HG03575 (cell line): ENCODE measurements at regions not wholly inside any gene's neighbourhood (a gene's known extent, or its start where the extent isn't known, plus 50 kb on each side); places are given as distances from the start of the nearest gene placed in this dataset.
"Not testable (repeated sequence)": the region's sequence is repeated elsewhere in the genome, so short reads cannot be mapped to it uniquely, and the experiment has no call there.

ENCODE experiments used
- ATAC-seq: cut with Tn5 transposase; IDR thresholded peaks from one replicate; pipeline ENCODE4 v1.9.1; 2021; ENCODE audit not compliant: unreplicated experiment, insufficient number of reproducible peaks, low FRiP score; ENCODE audit errors: extremely low read depth

DNA sequence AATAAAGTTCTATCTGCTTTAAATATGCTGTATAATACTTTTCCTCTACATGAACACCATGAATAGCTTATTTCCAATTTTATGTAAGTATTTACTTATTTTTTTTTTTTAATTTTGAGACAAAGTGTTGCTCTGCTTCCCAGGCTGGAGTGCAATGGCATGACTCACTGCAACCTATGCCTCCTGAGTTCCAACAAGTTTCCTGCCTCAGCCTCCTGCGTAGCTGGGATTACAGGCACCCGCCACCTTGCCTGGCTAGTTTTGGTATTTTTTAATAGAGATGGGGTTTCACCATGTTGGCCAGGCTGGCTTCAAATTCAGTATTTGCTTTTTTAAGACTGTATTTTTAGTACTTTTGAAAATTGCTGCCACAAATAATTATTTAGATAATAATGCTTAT is 1365.9 kb downstream of the GRIK2 start:
- ATAC-seq = no peak

DNA sequence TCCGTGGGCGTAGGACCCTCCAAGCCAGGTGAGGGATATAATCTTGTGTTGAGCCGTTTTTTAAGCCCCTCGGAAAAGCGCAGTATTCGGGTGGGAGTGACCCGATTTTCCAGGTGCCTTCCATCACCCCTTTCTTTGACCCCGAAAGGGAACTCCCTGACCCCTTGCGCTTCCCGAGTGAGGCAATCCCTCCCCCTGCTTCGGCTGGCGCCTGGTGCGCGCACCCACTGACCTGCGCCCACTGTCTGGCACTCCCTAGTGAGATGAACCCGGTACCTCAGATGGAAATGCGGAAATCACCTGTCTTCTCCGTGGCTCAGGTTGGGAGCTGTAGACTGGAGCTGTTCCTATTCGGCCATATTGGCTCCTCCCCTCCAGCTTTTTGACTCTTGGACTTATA is 1365.0 kb downstream of the GRIK2 start:
- not testable (repeated sequence) for ATAC-seq

DNA sequence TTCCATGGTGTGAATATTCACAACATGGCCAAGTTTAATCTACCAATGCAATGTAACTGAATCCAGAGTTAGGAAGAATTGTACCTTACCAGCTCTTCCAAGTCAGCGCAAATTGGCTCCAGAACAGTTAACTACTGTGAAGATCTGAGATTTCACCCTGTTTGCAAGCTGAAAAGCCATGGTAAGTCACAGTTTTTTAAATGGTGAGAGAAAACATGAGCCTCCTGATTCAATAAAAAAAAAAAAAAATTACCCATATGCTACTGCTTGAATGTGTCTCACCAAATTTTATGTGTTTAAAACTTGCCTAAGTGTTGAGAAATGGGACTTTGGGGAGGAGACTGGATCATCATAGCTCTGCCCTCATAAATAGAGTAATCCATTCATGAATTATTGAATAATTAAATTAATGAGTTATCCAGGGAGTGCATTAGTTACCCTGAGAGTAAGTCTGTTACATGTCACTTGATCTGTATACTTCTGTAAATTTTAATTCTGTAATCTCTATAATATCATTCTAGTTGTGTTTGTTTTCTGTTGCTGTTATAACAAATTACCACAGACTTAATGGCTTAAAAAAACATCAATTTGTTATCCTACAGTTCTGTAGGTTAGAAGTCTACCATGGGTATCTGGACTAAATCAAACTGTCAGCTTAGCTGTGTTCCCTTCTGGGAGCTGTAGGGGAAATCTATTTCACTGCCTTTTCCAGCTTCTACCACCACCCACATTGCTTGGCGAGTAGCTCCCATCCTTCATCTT is 1355.9 kb downstream of the GRIK2 start:
- ATAC-seq = no peak

DNA sequence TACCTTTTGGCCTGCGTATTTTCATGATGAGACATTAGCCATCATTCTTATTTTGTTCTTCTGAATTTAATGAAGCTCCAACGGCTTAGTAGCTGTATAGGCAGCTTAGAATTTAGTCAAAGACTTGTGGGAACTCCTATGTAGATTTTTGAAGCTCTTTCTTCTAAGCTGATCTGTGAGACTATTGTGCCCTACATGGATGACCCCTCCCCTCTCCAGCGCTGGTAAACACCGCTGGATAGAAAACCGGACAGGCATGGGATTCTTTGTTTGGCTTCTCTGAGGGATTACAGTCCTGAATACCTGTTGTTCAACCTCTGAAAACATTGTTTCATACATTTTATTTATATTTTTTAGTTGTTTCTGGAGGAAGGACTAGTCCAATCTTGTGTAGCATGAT is 1353.4 kb downstream of the GRIK2 start:
- ATAC-seq = no peak

DNA sequence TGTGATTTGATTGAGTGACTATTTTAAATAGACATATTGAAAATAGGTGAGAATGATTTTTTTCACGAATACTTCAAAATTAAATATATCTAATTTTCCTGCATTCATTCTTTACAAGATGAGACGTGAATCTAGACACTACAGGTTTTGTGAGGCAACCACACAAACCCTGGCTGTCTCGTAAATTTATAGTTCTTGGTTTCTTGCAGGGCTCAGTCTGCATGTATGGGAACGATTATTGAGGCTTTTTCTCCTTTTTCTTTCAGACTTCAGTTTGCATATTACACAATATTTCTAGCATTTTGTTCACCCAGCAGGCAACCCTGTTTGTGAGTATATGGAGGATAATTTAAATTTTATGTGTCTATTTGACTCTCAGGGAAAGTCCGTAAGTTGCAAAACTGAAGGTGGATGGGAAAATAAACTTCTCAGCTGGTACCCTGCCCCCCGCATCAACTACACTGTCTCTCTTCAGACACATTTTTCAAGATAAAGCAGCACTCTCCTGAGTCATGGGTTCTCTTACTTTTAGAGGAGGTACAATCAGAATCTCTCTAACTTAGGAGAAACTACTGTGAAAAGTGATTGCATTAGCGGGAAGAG is 1349.3 kb downstream of the GRIK2 start:
- no peak for ATAC-seq

DNA sequence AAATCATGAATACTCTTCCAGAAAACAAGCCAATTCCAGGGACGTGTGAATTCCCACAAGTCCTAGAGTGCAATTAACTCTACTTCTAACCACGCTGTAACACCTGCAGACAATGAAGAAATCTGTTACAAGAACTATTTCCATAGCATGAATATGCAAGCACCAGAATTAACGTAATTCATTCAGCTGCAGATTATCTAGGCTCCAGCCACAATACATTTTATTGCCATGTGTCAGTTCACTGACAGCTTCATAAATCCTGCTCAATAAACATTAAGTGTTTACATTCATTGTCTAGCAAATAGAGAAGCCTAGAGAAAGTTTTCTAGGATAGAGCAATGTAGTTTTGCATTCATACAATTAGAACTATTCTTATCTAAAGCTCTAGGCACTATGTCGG is 1348.5 kb downstream of the GRIK2 start:
- ATAC-seq = no peak

DNA sequence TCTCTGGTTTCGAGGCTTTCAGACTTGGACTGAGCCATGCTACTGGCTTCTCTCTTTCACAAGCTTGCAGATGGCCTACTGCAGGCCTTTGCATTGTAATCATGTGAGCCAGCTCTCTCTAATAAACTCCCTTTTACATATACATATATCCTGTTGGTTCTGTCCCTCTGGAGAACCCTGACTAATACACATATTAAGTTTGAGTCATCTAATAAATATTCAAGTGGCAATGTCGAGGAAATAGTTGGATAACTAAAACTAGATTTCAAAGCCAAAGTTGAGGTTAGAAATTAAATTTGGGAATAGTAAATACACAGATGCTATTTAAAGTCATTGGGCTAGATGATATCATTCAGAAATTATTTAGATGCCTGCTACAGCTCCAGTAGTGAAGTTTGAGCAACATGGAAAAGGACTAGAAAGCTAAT is 1343.4 kb downstream of the GRIK2 start:
- no peak for ATAC-seq

DNA sequence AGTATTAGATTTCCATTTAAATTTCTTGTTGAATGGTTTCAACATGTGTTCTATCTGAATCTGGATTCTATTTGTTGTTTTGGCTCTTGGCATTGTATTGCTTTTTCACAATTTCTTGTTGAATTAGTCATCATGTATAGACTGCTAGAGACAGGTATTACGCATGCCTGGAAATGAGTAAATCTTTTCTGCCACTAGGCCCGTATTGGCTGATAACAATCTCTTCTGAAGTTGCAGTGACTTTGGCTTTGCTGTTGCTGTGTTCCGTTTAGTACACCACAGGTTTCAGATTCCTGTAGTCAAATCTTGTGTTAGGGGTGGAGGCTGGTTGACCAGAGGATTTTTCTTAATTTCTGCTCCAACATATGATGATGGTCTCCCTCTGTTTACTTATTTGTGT is 1339.4 kb downstream of the GRIK2 start:
- no peak for ATAC-seq

DNA sequence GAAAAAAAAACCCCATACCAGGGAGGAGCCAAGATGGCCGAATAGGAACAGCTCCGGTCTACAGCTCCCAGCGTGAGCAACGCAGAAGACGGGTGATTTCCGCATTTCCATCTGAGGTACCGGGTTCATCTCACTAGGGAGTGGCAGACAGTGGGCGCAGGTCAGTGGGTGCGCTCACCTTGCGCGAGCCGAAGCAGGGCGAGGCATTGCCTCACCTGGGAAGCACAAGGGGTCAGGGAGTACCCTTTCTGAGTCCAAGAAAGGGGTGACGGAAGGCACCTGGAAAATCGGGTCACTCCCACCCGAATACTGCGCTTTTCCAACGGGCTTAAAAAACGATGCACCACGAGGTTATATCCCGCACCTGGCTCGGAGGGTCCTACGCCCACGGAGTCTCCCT is 1328.6 kb downstream of the GRIK2 start:
- not testable (repeated sequence) for ATAC-seq

DNA sequence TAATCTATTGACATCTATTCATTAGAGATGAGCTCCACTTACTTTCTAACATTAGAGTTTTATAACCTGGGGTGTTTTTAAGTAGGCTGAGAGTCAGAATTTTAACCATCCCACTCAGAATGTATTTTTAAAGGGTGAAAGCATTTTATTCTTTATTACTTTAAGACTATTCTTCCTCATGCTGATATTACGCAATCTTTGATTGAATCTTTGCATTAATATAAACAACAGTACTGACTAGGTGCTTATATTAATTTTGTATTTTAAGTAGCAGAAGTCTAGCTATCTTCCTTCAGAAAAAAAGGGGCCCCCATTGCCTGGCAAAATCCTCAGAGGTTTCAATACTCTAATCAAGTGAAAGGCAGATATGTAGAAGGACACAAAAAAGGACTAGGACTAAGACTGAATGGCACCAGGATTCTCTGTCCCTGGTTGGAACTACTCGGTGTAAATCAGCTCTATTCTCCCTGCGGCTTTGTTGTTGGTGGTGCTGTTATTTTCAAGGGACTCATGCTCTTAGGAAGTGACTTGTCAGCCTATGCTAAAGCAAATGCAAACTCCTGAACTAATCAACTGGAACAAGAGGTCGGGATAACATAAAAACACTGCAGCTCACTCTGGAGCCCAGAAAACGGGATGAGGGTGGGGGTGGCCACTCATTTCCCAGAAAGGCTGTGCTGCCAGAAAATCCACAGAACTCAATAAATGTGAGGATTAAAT is 1324.4 kb downstream of the GRIK2 start:
- ATAC-seq = no peak

DNA sequence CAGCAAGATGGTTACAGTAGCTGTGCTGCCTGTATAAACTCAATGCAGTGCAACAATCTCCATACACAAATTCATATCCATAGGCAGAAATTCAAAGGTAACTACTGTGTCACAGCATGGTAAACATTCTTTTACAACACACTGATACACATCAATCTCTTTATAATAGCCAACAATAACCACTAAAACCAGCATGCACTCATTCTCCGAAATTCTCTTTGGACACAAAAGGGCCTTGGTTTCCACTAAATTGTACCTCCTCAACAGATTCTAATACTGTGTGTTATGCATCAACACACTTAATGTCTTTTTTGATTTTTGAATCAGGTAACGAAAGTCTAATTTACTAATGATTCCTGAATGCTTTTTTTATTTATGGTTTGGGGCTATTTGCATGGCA is 1323.7 kb downstream of the GRIK2 start:
- no peak for ATAC-seq

DNA sequence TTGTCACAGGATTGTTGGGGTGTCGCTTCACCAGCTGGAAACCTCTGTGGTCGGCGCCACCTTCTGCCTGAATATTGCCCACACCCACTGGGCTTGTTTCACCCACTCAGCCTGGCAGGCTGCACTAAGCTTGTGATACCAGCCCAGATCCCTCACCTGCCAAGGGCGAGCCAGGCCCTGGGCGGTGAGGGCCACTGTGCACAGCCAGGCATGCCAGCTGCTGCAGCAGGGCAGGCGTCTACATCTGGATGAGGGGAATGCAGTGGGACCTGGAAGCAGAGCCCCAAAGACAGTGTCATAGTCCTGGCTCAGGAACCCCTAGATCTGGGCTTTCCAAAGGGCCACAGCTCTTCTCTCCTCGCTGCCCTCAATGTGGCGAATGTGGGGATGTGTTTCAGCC is 1307.5 kb downstream of the GRIK2 start:
- no peak for ATAC-seq

DNA sequence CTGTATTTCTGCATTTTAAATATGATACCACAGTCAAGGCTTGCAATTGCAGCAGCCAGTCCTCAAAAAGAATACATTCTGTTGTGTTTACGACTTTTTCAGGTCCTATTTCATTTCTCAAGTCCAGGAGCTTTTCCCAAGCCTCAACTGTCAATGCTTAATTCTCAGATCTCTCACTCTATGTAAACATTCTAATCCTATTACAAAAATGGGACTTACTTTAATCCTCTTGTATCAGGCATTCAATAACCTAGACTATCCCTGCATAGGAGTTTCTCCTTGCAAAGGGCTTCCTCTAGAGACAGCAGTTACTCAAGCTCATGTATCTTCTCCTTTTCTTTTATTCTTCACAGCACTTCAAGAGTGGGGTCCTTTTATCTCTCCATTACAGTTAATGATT is 1293.0 kb downstream of the GRIK2 start:
- no peak for ATAC-seq

DNA sequence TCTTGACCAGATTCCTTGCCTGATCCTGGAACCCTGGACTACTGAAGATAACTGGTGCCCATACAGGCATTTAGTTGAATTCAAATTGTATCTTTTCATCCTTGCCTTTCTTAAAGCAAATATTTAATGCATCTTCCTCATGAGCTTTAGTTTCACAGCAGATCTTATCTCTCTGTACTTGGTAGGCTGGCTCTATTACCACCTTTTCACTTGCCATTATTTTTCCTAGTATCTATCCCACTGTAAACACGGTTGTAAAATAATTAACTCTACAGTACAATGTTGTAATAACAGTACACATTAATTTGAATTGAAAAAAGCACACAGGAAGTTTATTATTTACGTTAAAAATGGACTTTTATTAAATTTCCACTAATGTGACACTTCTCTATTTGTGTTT is 1286.9 kb downstream of the GRIK2 start:
- ATAC-seq = no peak

DNA sequence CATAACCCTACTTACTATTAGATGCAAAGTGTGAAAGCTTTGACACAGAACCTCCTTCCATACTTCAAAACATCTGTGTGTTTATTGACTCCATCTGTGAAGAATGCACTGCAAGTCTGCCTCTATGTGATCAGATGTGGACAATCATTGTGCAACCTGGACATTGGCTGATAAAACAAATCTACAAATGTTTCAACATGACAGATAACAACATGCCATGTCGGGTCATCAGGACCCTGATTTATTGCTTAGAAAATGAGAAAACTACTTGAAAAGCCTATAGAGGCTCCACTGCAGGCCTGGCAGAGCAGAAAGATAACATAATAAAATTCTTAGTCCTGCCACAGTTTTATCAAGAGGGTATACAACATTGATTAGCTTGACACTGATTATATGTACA is 1286.4 kb downstream of the GRIK2 start:
- ATAC-seq = no peak

DNA sequence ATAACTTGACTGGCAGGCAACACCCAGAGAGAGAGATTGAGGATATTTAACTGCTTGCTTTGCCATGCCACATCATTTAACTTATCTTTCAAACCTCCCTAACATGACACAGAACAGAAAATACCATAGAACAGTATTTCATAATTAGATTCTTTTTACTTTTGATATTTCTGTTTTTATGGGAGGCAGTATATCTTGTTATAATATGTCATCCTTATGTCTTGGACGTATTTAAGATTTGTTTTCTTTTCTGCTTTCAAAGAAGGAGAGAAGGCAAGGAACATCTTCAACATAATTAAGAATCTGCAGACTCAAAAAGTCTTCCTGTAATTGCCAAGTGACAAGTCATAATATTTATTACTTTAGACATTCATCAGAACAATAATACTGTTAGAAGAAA is 1283.7 kb downstream of the GRIK2 start:
- ATAC-seq = no peak

DNA sequence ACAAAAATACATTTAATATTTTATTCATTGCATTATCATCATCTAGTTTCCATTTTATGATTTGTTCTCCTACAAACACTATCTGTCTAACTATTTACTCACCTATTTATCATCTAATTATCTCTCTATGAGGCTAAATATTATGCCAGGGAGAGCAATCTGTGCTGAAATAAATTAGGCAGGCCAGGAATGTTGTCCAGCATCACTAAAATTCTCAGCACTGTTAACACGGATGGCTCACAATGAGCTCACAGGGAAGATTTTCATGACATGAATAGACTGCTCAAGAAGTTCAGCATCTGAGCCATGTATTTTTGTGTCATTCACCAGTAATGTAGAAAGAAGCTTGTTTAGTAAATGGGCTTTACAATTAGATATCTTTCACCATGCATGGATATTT is 1277.2 kb downstream of the GRIK2 start:
- ATAC-seq = no peak

DNA sequence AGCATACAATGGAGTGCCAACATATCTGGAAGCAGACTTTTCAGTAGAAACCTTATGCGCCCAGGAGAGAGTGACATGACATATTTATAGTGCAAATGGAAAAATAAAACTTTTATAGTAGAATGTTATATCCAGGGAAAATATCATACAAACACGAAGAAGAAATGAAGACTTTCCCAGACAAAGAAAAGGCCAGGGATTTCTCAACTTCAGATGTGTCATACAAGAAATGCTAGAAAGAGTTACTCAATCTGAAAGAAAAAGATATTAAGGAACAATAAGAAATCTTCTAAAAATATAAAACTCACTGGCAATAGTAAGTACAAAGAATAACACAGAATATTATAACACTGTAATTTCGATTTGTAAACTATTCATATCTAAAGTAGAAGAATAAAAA is 1269.3 kb downstream of the GRIK2 start:
- no peak for ATAC-seq

DNA sequence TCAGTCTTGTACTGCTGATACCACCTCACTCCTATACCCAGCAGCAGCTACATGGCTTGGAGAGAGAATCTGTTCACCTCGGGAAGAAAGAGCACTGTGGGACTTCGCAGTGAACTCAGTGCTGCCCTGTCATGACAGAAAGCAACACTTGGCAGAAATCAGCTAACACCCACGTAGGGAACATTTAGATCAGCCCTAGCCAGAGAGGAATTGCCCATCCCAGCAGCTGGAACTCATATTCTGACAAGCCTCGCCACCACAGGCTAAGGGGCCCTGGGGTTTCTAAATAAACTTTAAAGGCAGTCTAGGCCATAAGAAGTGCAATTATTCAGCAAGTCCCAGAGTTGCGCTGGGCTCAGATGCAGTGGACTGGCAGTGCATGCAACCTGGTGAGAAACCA is 1266.8 kb downstream of the GRIK2 start:
- ATAC-seq = no peak

DNA sequence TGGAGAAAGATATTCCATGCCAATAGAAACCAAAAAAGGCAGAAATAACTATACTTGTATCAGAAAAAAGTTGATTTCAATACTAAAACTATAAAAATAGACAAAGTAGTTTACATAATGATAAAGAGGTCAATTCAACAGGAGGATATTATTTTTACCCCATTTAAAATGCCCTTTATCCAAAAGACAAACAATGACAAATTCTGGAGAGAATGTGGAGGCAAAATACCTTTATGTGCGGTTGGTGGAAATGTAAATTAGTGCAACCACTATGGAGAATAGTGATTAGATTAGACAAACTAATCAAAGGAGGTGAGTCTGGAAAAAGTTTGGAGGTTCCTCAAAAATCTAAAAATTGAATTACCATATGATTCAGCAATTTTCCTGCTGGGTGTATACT is 1262.3 kb downstream of the GRIK2 start:
- no peak for ATAC-seq
